ENCODE measurements at regions not wholly inside any gene's neighbourhood (a gene's known extent, or its start where the extent isn't known, plus 50 kb on each side); places are given as distances from the start of the nearest gene placed in this dataset.
"Not testable (repeated sequence)": the region's sequence is repeated elsewhere in the genome, so short reads cannot be mapped to it uniquely, and the experiment has no call there.

- DNase-seq (ENCODE audit: low spot score): no peak
Observed at GRCh38 chr1:164417016-164417704, 141.8 kb upstream of the PBX1 start.

GRCh38 chr1:164423136-164423535 lies 135.8 kb upstream of the PBX1 start:
- no peak for DNase-seq (ENCODE audit: low spot score)

GRCh38 chr1:164433141-164433817 lies 125.7 kb upstream of the PBX1 start:
- DNase-seq (ENCODE audit: low spot score): no peak

- no peak for DNase-seq (ENCODE audit: low spot score)
Observed at GRCh38 chr1:164433818-164434170, 125.2 kb upstream of the PBX1 start.

GRCh38 chr1:164440232-164440631 lies 118.8 kb upstream of the PBX1 start:
- peak; percentile 64 for DNase-seq (ENCODE audit: low spot score)

GRCh38 chr1:164443166-164443565 lies 115.8 kb upstream of the PBX1 start:
- no peak for DNase-seq (ENCODE audit: low spot score)

- DNase-seq (ENCODE audit: low spot score): peak; percentile 38
Observed at GRCh38 chr1:164443836-164444235, 115.1 kb upstream of the PBX1 start.

- DNase-seq (ENCODE audit: low spot score): no peak
Observed at GRCh38 chr1:164446020-164446419, 113.0 kb upstream of the PBX1 start.

- no peak for DNase-seq (ENCODE audit: low spot score)
Observed at GRCh38 chr1:164452549-164452948, 106.4 kb upstream of the PBX1 start.

GRCh38 chr1:164456272-164456671 lies 102.7 kb upstream of the PBX1 start:
- DNase-seq (ENCODE audit: low spot score): no peak

- DNase-seq (ENCODE audit: low spot score): not testable (repeated sequence)
Observed at GRCh38 chr1:164459176-164459575, 99.8 kb upstream of the PBX1 start.

- DNase-seq (ENCODE audit: low spot score): no peak
Observed at GRCh38 chr1:164466001-164466421, 93.0 kb upstream of the PBX1 start.

- no peak for DNase-seq (ENCODE audit: low spot score)
Observed at GRCh38 chr1:164466429-164466828, 92.6 kb upstream of the PBX1 start.

- no peak for DNase-seq (ENCODE audit: low spot score)
Observed at GRCh38 chr1:164470996-164471395, 88.0 kb upstream of the PBX1 start.

- no peak for DNase-seq (ENCODE audit: low spot score)
Observed at GRCh38 chr1:164472841-164473240, 86.1 kb upstream of the PBX1 start.

GRCh38 chr1:164473544-164473943 lies 85.4 kb upstream of the PBX1 start:
- no peak for DNase-seq (ENCODE audit: low spot score)

- no peak for DNase-seq (ENCODE audit: low spot score)
Observed at GRCh38 chr1:164475834-164476233, 83.2 kb upstream of the PBX1 start.

- no peak for DNase-seq (ENCODE audit: low spot score)
Observed at GRCh38 chr1:164477343-164477742, 81.6 kb upstream of the PBX1 start.

GRCh38 chr1:164479242-164479641 lies 79.7 kb upstream of the PBX1 start:
- DNase-seq (ENCODE audit: low spot score): no peak

GRCh38 chr1:164480285-164480907 lies 78.6 kb upstream of the PBX1 start:
- DNase-seq (ENCODE audit: low spot score): no peak

- peak; percentile 17 for DNase-seq (ENCODE audit: low spot score)
Observed at GRCh38 chr1:164495905-164496304, 63.1 kb upstream of the PBX1 start.

GRCh38 chr1:164498792-164499191 lies 60.2 kb upstream of the PBX1 start:
- DNase-seq (ENCODE audit: low spot score): no peak

GRCh38 chr1:164504749-164505148 lies 54.2 kb upstream of the PBX1 start:
- DNase-seq (ENCODE audit: low spot score): no peak

All from umbilical cord (tissue), 1 donor.